ENCODE measurements at regions not wholly inside any gene's neighbourhood (a gene's known extent, or its start where the extent isn't known, plus 50 kb on each side); places are given as distances from the start of the nearest gene placed in this dataset.

DNA sequence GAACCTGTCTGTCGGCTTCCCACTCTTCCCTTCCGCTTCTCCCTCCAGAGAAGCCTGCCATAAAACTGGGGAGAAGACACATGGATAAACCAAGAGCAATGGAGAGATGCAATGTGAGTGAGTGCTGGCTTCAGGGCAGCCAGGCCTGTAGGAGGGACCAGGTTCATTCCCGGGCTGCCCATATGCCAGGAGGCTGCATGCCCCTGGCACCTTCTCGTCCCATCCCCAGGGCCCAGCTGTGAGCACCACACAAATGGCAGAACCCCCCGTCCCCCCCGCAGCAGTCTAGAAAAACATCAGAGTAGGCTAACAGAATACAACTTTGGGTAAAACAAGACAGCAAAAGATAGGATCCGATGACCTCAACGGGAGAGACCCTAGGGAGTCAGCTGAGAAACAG lies 341.3 kb upstream of the SHH start:
- H3K27me3 ChIP-seq = no peaks in the 10 kb centered on the region
- no peak overlapping the region for H3K4me3 ChIP-seq
- TF ChIP-seq, protein P1, sequence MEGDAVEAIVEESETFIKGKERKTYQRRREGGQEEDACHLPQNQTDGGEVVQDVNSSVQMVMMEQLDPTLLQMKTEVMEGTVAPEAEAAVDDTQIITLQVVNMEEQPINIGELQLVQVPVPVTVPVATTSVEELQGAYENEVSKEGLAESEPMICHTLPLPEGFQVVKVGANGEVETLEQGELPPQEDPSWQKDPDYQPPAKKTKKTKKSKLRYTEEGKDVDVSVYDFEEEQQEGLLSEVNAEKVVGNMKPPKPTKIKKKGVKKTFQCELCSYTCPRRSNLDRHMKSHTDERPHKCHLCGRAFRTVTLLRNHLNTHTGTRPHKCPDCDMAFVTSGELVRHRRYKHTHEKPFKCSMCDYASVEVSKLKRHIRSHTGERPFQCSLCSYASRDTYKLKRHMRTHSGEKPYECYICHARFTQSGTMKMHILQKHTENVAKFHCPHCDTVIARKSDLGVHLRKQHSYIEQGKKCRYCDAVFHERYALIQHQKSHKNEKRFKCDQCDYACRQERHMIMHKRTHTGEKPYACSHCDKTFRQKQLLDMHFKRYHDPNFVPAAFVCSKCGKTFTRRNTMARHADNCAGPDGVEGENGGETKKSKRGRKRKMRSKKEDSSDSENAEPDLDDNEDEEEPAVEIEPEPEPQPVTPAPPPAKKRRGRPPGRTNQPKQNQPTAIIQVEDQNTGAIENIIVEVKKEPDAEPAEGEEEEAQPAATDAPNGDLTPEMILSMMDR (IDR thresholded peaks at IDR 0.05) = no peak
- H3K9me3 ChIP-seq = no peaks in the 10 kb centered on the region
- intact Hi-C loops (cut with DNase I) = no loop called here
- DNase-seq = no peak
- no peaks in the 10 kb centered on the region for H3K4me1 ChIP-seq
- no peak for ATAC-seq
- no peak overlapping the region for H3K27ac ChIP-seq
- no peaks in the 10 kb centered on the region for H3K36me3 ChIP-seq

DNA sequence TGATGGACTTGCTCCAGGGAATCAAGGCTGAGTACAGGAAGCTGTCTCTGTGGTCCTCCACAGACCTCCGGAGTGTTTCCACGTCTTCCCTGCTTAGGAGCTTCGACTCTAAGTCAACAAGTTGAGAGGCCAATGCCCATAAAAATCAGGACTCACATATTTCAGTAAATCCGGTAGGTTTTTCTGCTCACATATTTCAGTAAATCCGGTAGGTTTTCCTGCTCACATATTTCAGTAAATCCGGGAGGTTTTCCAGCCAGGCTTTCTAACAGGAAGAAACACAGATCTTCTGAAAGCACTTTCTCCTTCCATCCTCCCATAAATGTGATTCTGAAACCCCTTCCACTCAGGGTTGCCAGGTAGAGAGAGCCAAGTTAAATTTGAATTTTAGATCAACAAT lies 340.1 kb upstream of the SHH start:
- H3K4me3 ChIP-seq = no peak overlapping the region
- intact Hi-C loops (cut with DNase I) = no loop called here
- H3K9me3 ChIP-seq = no peaks in the 10 kb centered on the region
- no peaks in the 10 kb centered on the region for H3K27me3 ChIP-seq
- no peak overlapping the region for H3K27ac ChIP-seq
- H3K4me1 ChIP-seq = no peaks in the 10 kb centered on the region
- ATAC-seq (peak; percentile 31), DNase-seq (no peak)
- TF ChIP-seq, protein P1 (IDR thresholded peaks at IDR 0.05) = no peak
- no peaks in the 10 kb centered on the region for H3K36me3 ChIP-seq

DNA sequence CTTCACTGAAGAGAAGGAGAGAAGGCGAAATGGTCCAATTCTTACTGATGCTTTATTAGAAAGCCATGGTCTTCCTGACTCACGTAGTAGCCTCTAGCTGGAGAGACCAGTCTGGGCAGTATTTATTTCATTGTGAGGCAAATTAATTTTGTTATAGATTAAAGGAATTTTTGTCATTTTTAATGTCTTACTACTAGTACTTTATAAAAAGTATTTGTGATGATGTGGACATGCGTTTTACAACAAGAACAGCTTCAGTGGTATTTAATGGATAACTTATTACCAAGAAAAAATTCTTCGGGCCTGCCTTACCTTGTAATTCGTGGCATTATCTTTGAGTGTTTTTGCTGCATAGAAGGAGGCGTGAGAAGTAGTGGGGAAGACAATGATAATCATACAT lies 339.4 kb upstream of the SHH start:
- intact Hi-C loops (cut with DNase I) = no loop called here
- Histone ChIP-seq H3K4me3 (no peak overlapping the region), H3K36me3 (no peaks in the 10 kb centered on the region), H3K9me3 (no peaks in the 10 kb centered on the region), H3K27me3 (no peaks in the 10 kb centered on the region), H3K27ac (no peak overlapping the region), H3K4me1 (no peaks in the 10 kb centered on the region)
- TF ChIP-seq, protein P1 (IDR thresholded peaks at IDR 0.05) = no peak
- no peak for DNase-seq
- ATAC-seq = no peak

DNA sequence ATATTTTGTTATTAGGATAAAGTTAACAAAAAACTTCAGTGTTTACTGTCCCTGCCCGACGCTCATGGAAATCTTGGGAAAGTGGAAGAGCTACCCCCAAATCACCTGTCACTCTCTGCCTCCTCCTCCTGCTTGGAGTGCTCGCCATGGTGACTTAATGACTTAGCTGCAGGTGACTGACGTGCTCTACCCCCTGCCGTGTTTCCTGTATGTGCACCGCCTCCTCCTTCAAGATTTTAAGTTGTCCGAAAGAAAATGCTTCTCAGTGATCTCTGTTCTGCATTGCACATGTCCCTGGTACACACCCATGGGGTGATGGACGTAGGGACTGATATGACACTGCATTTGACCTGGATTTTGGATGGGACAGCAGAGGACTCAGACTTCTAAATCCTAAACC lies 338.8 kb upstream of the SHH start:
- Histone ChIP-seq H3K27me3 (no peaks in the 10 kb centered on the region), H3K9me3 (no peaks in the 10 kb centered on the region), H3K4me1 (no peaks in the 10 kb centered on the region), H3K27ac (no peak overlapping the region), H3K4me3 (no peak overlapping the region), H3K36me3 (no peaks in the 10 kb centered on the region)
- TF ChIP-seq, protein P1 (IDR thresholded peaks at IDR 0.05) = no peak
- intact Hi-C loops (cut with DNase I) = no loop called here
- DNase-seq (no peak), ATAC-seq (peak; percentile 35)

DNA sequence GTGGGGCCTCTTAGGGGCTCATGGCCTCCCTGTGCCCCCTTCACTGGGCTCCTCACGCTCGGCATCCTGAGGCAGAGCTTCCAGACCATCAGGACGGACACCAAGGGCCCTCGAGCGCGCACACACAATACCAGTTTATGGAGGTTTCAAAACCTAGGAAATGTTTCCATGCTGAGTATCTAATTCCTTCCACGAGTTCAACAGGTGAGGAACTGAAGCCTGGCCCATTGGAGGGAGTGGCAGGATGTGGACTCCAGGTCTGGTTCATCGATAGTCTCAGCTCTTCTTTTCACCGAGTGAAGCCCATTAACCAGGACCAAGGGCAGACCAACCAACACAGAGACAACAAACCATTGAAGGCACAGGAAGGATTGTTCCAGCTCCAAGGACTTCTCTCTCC lies 336.7 kb upstream of the SHH start:
- ATAC-seq (no peak), DNase-seq (no peak)
- TF ChIP-seq, protein P1 (IDR thresholded peaks at IDR 0.05) = no peak
- H3K27ac ChIP-seq = no peak overlapping the region
- no peaks in the 10 kb centered on the region for H3K36me3 ChIP-seq
- H3K9me3 ChIP-seq = no peaks in the 10 kb centered on the region
- intact Hi-C loops (cut with DNase I) = no loop called here
- H3K4me1 ChIP-seq = no peaks in the 10 kb centered on the region
- H3K27me3 ChIP-seq = peaks cover 0 to 5% of the 10 kb centered on the region in 2 donors
- H3K4me3 ChIP-seq = no peak overlapping the region

Data from left lung (tissue), 4 donors.